ENCODE measurements at regions not wholly inside any gene's neighbourhood (a gene's known extent, or its start where the extent isn't known, plus 50 kb on each side); places are given as distances from the start of the nearest gene placed in this dataset.

DNA sequence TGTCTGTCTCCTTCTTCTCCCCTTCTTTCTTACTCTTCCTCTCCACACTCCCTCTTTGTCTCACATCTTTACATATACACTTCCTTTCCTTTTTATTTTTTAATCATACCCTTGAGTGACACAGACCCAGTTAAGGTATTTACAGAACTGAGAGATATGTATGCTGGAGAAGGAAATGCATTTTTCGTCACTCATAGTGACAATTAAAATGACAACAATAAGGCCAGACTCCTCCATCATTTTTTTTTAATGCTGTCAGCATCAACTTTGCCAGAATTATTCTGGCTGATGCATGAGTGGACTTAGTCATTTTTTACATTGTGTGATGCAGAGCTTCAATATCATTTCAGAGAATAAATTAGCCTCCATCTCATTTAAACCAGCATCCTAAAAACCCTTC, 272.9 kb downstream of the TMEM38B start:
- Histone ChIP-seq H3K9ac (ENCODE audit: low read depth, low read length) (no peak overlapping the region), H3K36me3 (ENCODE audit: insufficient read depth, low read length) (no peaks in the 10 kb centered on the region), H3K27me3 (ENCODE audit: insufficient read depth, low read length, poor library complexity) (no peaks in the 10 kb centered on the region), H3K27ac (ENCODE audit: low read length) (no peak overlapping the region), H2AFZ (ENCODE audit: low read depth, low read length) (no peak overlapping the region), H3K4me1 (ENCODE audit: insufficient read depth, low read length) (no peaks in the 10 kb centered on the region), H3K4me3 (ENCODE audit: low read depth in 1 of 2, low read length in 2 of 2) (no peak overlapping the region), H3K9me3 (ENCODE audit: insufficient read depth, low read length, severe bottlenecking) (no peaks in the 10 kb centered on the region), H4K20me1 (ENCODE audit: insufficient read depth, low read length) (no peaks in the 10 kb centered on the region), H3K79me2 (ENCODE audit: insufficient read depth, low read length) (no peaks in the 10 kb centered on the region), H3K4me2 (ENCODE audit: insufficient read depth, low read length) (no peak overlapping the region)
- DNase-seq (no peak), ATAC-seq (ENCODE audit: insufficient read depth, low read depth) (no peak)
- TF ChIP-seq, protein P1, sequence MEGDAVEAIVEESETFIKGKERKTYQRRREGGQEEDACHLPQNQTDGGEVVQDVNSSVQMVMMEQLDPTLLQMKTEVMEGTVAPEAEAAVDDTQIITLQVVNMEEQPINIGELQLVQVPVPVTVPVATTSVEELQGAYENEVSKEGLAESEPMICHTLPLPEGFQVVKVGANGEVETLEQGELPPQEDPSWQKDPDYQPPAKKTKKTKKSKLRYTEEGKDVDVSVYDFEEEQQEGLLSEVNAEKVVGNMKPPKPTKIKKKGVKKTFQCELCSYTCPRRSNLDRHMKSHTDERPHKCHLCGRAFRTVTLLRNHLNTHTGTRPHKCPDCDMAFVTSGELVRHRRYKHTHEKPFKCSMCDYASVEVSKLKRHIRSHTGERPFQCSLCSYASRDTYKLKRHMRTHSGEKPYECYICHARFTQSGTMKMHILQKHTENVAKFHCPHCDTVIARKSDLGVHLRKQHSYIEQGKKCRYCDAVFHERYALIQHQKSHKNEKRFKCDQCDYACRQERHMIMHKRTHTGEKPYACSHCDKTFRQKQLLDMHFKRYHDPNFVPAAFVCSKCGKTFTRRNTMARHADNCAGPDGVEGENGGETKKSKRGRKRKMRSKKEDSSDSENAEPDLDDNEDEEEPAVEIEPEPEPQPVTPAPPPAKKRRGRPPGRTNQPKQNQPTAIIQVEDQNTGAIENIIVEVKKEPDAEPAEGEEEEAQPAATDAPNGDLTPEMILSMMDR (IDR thresholded peaks at IDR 0.05; ENCODE audit: borderline replicate concordance, extremely low read depth, low read length, poor library complexity, severe bottlenecking), result no peak
- TF ChIP-seq EZH2 (IDR thresholded peaks at IDR 0.05; ENCODE audit: borderline replicate concordance, low read depth, low read length, severe bottlenecking), result no peak

DNA sequence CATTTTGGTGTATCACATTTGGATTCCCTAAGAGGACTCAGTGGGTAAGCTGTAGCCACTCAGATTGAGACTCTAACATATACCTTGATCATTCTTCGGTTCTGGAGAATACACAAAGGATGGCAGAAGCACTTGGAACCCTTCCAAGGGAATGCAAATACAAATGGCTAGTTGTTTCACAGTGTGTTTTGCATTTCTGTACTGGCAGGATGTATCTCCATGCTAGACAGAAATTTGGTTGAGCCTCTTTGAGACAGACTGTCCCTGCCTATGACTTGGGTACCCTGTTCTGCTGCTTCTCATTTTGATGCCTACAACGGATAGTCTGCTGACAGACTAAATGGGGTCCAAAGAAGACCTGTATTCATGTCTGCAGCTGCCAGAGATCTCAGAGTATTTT, 273.5 kb downstream of the TMEM38B start:
- H3K79me2 ChIP-seq (ENCODE audit: insufficient read depth, low read length), result no peaks in the 10 kb centered on the region
- H4K20me1 ChIP-seq (ENCODE audit: insufficient read depth, low read length), result no peaks in the 10 kb centered on the region
- H3K9ac ChIP-seq (ENCODE audit: low read depth, low read length), result no peak overlapping the region
- TF ChIP-seq, protein P1 (IDR thresholded peaks at IDR 0.05; ENCODE audit: borderline replicate concordance, extremely low read depth, low read length, poor library complexity, severe bottlenecking), result no peak
- TF ChIP-seq EZH2 (IDR thresholded peaks at IDR 0.05; ENCODE audit: borderline replicate concordance, low read depth, low read length, severe bottlenecking), result no peak
- H3K4me2 ChIP-seq (ENCODE audit: insufficient read depth, low read length), result no peak overlapping the region
- H3K27ac ChIP-seq (ENCODE audit: low read length), result no peak overlapping the region
- H3K36me3 ChIP-seq (ENCODE audit: insufficient read depth, low read length), result no peaks in the 10 kb centered on the region
- H3K27me3 ChIP-seq (ENCODE audit: insufficient read depth, low read length, poor library complexity), result no peaks in the 10 kb centered on the region
- no peak overlapping the region for H3K4me3 ChIP-seq (ENCODE audit: low read depth in 1 of 2, low read length in 2 of 2)
- ATAC-seq (ENCODE audit: insufficient read depth, low read depth), result no peak
- DNase-seq, result no peak
- no peak overlapping the region for H2AFZ ChIP-seq (ENCODE audit: low read depth, low read length)
- H3K4me1 ChIP-seq (ENCODE audit: insufficient read depth, low read length), result no peaks in the 10 kb centered on the region
- H3K9me3 ChIP-seq (ENCODE audit: insufficient read depth, low read length, severe bottlenecking), result no peaks in the 10 kb centered on the region

DNA sequence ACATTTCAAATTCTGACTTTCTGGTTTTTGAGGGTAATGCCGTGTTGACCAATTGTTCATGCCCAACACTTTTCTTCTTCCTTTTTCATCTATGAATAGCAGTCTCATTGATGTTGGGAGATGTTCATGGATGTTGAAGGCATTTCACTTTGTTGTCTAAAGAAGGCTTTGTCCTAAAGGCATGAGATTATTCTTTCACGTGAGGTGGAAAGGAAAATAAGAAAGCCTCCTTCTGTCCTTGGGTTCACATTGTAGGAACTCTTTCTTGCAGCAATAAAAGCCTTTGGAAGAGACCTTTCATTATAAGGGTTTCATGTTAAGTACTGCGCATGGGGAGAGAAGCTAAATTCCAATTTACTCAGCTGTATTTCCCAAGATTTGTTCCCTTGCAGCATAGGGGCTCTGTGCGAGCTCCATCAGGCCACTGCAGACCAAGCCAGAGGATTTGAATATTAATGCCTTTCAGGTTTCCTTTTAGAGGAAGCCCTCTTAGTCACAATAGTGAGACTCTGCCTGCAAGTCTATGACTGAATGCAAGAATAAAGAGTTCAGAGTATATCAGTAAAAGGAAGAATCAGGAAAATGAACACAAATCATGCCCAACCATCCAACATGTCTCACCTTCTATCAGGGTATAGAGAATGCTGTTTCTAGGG, 274.6 kb downstream of the TMEM38B start:
- no peaks in the 10 kb centered on the region for H4K20me1 ChIP-seq (ENCODE audit: insufficient read depth, low read length)
- H3K9ac ChIP-seq (ENCODE audit: low read depth, low read length), result no peak overlapping the region
- H3K9me3 ChIP-seq (ENCODE audit: insufficient read depth, low read length, severe bottlenecking), result no peaks in the 10 kb centered on the region
- no peak overlapping the region for H3K4me3 ChIP-seq (ENCODE audit: low read depth in 1 of 2, low read length in 2 of 2)
- ATAC-seq (ENCODE audit: insufficient read depth, low read depth), result no peak
- no peak overlapping the region for H3K27ac ChIP-seq (ENCODE audit: low read length)
- H3K79me2 ChIP-seq (ENCODE audit: insufficient read depth, low read length), result no peaks in the 10 kb centered on the region
- no peaks in the 10 kb centered on the region for H3K36me3 ChIP-seq (ENCODE audit: insufficient read depth, low read length)
- no peaks in the 10 kb centered on the region for H3K4me1 ChIP-seq (ENCODE audit: insufficient read depth, low read length)
- TF ChIP-seq EZH2 (IDR thresholded peaks at IDR 0.05; ENCODE audit: borderline replicate concordance, low read depth, low read length, severe bottlenecking), result no peak
- TF ChIP-seq, protein P1 (IDR thresholded peaks at IDR 0.05; ENCODE audit: borderline replicate concordance, extremely low read depth, low read length, poor library complexity, severe bottlenecking), result no peak
- H2AFZ ChIP-seq (ENCODE audit: low read depth, low read length), result no peak overlapping the region
- no peak for DNase-seq
- no peak overlapping the region for H3K4me2 ChIP-seq (ENCODE audit: insufficient read depth, low read length)
- no peaks in the 10 kb centered on the region for H3K27me3 ChIP-seq (ENCODE audit: insufficient read depth, low read length, poor library complexity)

All from DND-41 (cell line).